GM23338 (cell line): ENCODE measurements at regions not wholly inside any gene's neighbourhood (a gene's known extent, or its start where the extent isn't known, plus 50 kb on each side); places are given as distances from the start of the nearest gene placed in this dataset.

ENCODE experiments used
- ATAC-seq: fragments of 200-7000 bp; cut with Tn5 transposase; 3 replicates; pipeline ENCODE4 v1.9.1; 2020
- DNase-seq: peaks from one replicate; pipeline ENCODE4 v3.0.0-alpha.2; 2015; ENCODE audit warnings: low spot score
- H2AFZ ChIP-seq: fragments of 200-600 bp; sonication (generic); 2 replicates; pipeline ENCODE4 v1.8.0; 2016; ENCODE audit warnings: antibody characterized with exemption, mild to moderate bottlenecking, moderate library complexity
- H3F3A ChIP-seq: fragments of 200-600 bp; sonication (generic); replicated peaks from 2 replicates; pipeline ENCODE4 v1.8.0; 2017; ENCODE audit warnings: antibody characterized with exemption, mixed run types, low read depth
- H3K27ac ChIP-seq: fragments of 200-600 bp; sonication (generic); 2 replicates; pipeline ENCODE4 v1.6.1; 2016; ENCODE audit warnings: low read depth
- H3K27me3 ChIP-seq: fragments of 200-600 bp; sonication (generic); 2 replicates; pipeline ENCODE4 v1.8.0; 2016; ENCODE audit warnings: mild to moderate bottlenecking, mixed run types, moderate library complexity; ENCODE audit not compliant: insufficient read depth
- H3K36me3 ChIP-seq: fragments of 200-600 bp; sonication (generic); 2 replicates; pipeline ENCODE4 v1.8.0; 2016; ENCODE audit warnings: mild to moderate bottlenecking; ENCODE audit not compliant: insufficient read depth
- H3K4me1 ChIP-seq: fragments of 200-600 bp; sonication (generic); 2 replicates; pipeline ENCODE4 v1.8.0; 2016; ENCODE audit warnings: mild to moderate bottlenecking, moderate library complexity; ENCODE audit not compliant: insufficient read depth
- H3K4me2 ChIP-seq: fragments of 200-600 bp; sonication (generic); 2 replicates; pipeline ENCODE4 v1.7.1; 2017; ENCODE audit warnings: mixed run types
- H3K4me3 ChIP-seq: fragments of 200-600 bp; sonication (generic); 2 replicates; pipeline ENCODE4 v1.6.1; 2016; ENCODE audit warnings: mixed run types
- H3K79me2 ChIP-seq: fragments of 200-600 bp; sonication (generic); replicated peaks from 2 replicates; pipeline ENCODE4 v1.8.0; 2017; ENCODE audit warnings: mild to moderate bottlenecking; ENCODE audit not compliant: insufficient read depth
- H3K9me2 ChIP-seq: fragments of 200-600 bp; sonication (generic); 2 replicates; pipeline ENCODE4 v1.8.0; 2017; ENCODE audit not compliant: insufficient read depth
- H4K20me1 ChIP-seq: fragments of 200-600 bp; sonication (generic); replicated peaks from 2 replicates; pipeline ENCODE4 v1.8.0; 2017; ENCODE audit warnings: mild to moderate bottlenecking; ENCODE audit not compliant: insufficient read depth
- H3K27ac Mint-ChIP-seq: 2 replicates; pipeline ENCODE4 v1.8.0; 2020; ENCODE audit warnings: inconsistent platforms, mild to moderate bottlenecking, moderate library complexity, mixed read lengths
- H3K27me3 Mint-ChIP-seq: 3 replicates; pipeline ENCODE4 v1.8.0; 2022; ENCODE audit warnings: low read depth, mild to moderate bottlenecking, moderate library complexity, mixed read lengths, inconsistent platforms; ENCODE audit not compliant: insufficient read depth, poor library complexity
- H3K36me3 Mint-ChIP-seq: 3 replicates; pipeline ENCODE4 v1.8.0; 2021; ENCODE audit warnings: low read depth, mild to moderate bottlenecking, inconsistent platforms, moderate library complexity, mixed read lengths
- H3K4me1 Mint-ChIP-seq: 3 replicates; pipeline ENCODE4 v1.8.0; 2020; ENCODE audit warnings: mild to moderate bottlenecking, inconsistent platforms, mixed read lengths
- H3K4me3 Mint-ChIP-seq: 3 replicates; pipeline ENCODE4 v1.8.0; 2021; ENCODE audit warnings: moderate library complexity, mild to moderate bottlenecking, inconsistent platforms, mixed read lengths
- H3K9me3 Mint-ChIP-seq: 3 replicates; pipeline ENCODE4 v1.8.0; 2020; ENCODE audit warnings: moderate library complexity, mild to moderate bottlenecking, inconsistent platforms, mixed read lengths
- EZH2 ChIP-seq: fragments of 200-600 bp; sonication (generic); IDR thresholded peaks from one replicate; pipeline ENCODE4 v1.8.0; 2017; ENCODE audit warnings: antibody characterized with exemption, mild to moderate bottlenecking, low read depth; ENCODE audit not compliant: unreplicated experiment
- JUNB ChIP-seq: IDR thresholded peaks from one replicate; pipeline ENCODE4 v1.6.1; 2016; ENCODE audit warnings: antibody characterized with exemption; ENCODE audit not compliant: unreplicated experiment
- NANOG ChIP-seq: IDR thresholded peaks from 2 replicates; pipeline ENCODE4 v1.6.1; 2016; ENCODE audit warnings: antibody characterized with exemption, borderline replicate concordance
- STAT1 ChIP-seq: IDR thresholded peaks from one replicate; pipeline ENCODE4 v1.6.1; 2016; ENCODE audit warnings: antibody characterized with exemption; ENCODE audit not compliant: unreplicated experiment
- ZNF462 ChIP-seq: fragments of 250-450 bp; sonication (Bioruptor Pico); IDR thresholded peaks from 2 replicates; pipeline ENCODE4 v1.5.0; 2020; ENCODE audit warnings: mild to moderate bottlenecking, moderate library complexity
- TF ChIP-seq, protein P1 (sequence below): IDR thresholded peaks from one replicate; pipeline ENCODE4 v1.6.1; 2018; ENCODE audit warnings: antibody characterized with exemption; ENCODE audit not compliant: unreplicated experiment
- TF ChIP-seq, protein P2 (sequence below): IDR thresholded peaks from 2 replicates; pipeline ENCODE4 v1.6.1; 2016; ENCODE audit warnings: antibody characterized with exemption
- TF ChIP-seq, protein P3 (sequence below), 2 experiments: fragments of 200-600 bp in 1 of 2; sonication (generic) in 1 of 2; conservative IDR thresholded peaks; 2 replicates each; pipeline versions ENCODE4 v1.5.1 to v1.6.1; 2016 to 2017; ENCODE audit warnings: antibody characterized with exemption in 2 of 2, low read depth in 2 of 2, mild to moderate bottlenecking in 2 of 2, moderate library complexity in 1 of 2

DNA sequence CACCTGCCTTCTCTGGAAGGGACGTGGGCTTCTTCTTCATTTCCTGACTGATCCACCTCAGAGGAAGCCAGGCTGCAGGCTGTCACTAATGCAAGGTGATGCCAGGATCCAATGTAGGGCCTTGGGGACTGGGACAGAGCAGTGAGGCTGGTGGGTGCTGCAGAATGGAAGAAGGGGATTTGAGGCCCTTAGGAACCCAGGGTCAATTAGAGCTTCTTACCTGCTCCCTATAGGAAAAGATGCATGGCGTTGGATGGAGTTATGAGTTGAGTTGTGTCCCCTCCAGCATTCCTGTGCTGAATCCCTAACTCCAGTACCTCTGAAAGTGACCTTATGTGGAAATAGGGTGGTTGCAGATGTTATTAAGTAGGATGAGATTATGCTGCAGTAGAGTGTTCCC, 190.4 kb downstream of the MIAT start:
- no peak for ATAC-seq
- Histone ChIP-seq H4K20me1 (no peaks in the 10 kb centered on the region), H2AFZ (no peak overlapping the region), H3K4me2 (no peak overlapping the region), H3K36me3 (no peaks in the 10 kb centered on the region), H3K9me2 (no peaks in the 10 kb centered on the region), H3K27me3 (no peaks in the 10 kb centered on the region), H3K27ac (no peak overlapping the region), H3K4me3 (no peak overlapping the region), H3K79me2 (no peaks in the 10 kb centered on the region), H3K4me1 (0 out of 2 replicates have a peak, but pooled peaks cover 5% of the 10 kb centered on the region), H3F3A (no peaks in the 10 kb centered on the region)
- Mint-ChIP-seq H3K4me3 (no peak overlapping the region), H3K27me3 (peaks cover 1% of the 10 kb centered on the region), H3K4me1 (peaks cover 7% of the 10 kb centered on the region; the same call in 2 of the 3 replicates), H3K36me3 (no peaks in the 10 kb centered on the region), H3K9me3 (no peaks in the 10 kb centered on the region), H3K27ac (no peak overlapping the region)
- TF ChIP-seq, protein P1, sequence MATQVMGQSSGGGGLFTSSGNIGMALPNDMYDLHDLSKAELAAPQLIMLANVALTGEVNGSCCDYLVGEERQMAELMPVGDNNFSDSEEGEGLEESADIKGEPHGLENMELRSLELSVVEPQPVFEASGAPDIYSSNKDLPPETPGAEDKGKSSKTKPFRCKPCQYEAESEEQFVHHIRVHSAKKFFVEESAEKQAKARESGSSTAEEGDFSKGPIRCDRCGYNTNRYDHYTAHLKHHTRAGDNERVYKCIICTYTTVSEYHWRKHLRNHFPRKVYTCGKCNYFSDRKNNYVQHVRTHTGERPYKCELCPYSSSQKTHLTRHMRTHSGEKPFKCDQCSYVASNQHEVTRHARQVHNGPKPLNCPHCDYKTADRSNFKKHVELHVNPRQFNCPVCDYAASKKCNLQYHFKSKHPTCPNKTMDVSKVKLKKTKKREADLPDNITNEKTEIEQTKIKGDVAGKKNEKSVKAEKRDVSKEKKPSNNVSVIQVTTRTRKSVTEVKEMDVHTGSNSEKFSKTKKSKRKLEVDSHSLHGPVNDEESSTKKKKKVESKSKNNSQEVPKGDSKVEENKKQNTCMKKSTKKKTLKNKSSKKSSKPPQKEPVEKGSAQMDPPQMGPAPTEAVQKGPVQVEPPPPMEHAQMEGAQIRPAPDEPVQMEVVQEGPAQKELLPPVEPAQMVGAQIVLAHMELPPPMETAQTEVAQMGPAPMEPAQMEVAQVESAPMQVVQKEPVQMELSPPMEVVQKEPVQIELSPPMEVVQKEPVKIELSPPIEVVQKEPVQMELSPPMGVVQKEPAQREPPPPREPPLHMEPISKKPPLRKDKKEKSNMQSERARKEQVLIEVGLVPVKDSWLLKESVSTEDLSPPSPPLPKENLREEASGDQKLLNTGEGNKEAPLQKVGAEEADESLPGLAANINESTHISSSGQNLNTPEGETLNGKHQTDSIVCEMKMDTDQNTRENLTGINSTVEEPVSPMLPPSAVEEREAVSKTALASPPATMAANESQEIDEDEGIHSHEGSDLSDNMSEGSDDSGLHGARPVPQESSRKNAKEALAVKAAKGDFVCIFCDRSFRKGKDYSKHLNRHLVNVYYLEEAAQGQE, result no peak
- DNase-seq, result no peak

DNA sequence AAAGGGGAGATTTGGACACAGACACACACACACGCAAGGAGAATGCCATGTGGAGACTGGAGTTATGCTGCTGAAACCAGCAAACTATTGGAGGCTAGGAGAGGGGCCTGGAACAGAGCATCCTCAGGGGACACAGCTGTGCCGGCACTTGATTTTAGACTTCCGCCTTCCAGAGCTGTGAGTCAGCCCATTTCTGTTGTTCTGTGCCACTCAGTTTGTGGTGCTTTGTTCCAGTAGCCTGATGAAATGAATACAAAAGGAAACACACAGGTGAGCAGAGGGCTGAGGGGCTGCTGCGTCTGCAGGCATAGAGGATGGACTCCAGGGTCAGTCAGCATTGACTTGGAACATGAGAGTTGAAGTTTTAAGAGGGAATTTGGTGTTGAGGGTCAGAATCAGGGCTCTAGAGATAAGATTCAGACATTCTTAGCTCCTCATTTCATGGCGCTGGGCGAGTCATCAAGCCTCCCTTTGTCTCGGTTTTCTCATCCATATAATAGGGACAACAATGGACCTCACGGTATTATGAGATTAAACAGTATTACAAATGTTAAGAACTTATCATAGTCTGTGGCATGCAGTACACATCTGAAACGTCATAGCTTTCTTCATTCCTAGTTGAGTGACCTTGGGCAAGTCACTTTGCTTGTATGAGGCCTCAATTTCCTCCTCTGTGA, 191.0 kb downstream of the MIAT start:
- H4K20me1 ChIP-seq, result no peaks in the 10 kb centered on the region
- H3F3A ChIP-seq, result no peaks in the 10 kb centered on the region
- H3K9me3 Mint-ChIP-seq, result no peaks in the 10 kb centered on the region
- DNase-seq (no peak), ATAC-seq (no peak)
- peaks cover 7% of the 10 kb centered on the region; the same call in 2 of the 3 replicates for H3K4me1 Mint-ChIP-seq
- H3K27ac ChIP-seq, result no peak overlapping the region
- no peaks in the 10 kb centered on the region for H3K36me3 ChIP-seq
- no peak overlapping the region for H3K4me3 ChIP-seq
- H3K27ac Mint-ChIP-seq, result no peak overlapping the region
- H3K4me1 ChIP-seq, result 0 out of 2 replicates have a peak, but pooled peaks cover 5% of the 10 kb centered on the region
- peaks cover 1% of the 10 kb centered on the region for H3K27me3 Mint-ChIP-seq
- H3K79me2 ChIP-seq, result no peaks in the 10 kb centered on the region
- H3K27me3 ChIP-seq, result no peaks in the 10 kb centered on the region
- no peaks in the 10 kb centered on the region for H3K9me2 ChIP-seq
- H3K36me3 Mint-ChIP-seq, result no peaks in the 10 kb centered on the region
- H2AFZ ChIP-seq, result no peak overlapping the region; the same call in 1 of the 2 replicates
- TF ChIP-seq JUNB (no peak), EZH2 (no peak), NANOG (no peak), ZNF462 (no peak), STAT1 (no peak)
- TF ChIP-seq, protein P2, sequence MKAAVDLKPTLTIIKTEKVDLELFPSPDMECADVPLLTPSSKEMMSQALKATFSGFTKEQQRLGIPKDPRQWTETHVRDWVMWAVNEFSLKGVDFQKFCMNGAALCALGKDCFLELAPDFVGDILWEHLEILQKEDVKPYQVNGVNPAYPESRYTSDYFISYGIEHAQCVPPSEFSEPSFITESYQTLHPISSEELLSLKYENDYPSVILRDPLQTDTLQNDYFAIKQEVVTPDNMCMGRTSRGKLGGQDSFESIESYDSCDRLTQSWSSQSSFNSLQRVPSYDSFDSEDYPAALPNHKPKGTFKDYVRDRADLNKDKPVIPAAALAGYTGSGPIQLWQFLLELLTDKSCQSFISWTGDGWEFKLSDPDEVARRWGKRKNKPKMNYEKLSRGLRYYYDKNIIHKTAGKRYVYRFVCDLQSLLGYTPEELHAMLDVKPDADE, result no peak
- TF ChIP-seq, protein P3, sequence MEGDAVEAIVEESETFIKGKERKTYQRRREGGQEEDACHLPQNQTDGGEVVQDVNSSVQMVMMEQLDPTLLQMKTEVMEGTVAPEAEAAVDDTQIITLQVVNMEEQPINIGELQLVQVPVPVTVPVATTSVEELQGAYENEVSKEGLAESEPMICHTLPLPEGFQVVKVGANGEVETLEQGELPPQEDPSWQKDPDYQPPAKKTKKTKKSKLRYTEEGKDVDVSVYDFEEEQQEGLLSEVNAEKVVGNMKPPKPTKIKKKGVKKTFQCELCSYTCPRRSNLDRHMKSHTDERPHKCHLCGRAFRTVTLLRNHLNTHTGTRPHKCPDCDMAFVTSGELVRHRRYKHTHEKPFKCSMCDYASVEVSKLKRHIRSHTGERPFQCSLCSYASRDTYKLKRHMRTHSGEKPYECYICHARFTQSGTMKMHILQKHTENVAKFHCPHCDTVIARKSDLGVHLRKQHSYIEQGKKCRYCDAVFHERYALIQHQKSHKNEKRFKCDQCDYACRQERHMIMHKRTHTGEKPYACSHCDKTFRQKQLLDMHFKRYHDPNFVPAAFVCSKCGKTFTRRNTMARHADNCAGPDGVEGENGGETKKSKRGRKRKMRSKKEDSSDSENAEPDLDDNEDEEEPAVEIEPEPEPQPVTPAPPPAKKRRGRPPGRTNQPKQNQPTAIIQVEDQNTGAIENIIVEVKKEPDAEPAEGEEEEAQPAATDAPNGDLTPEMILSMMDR (conservative IDR thresholded peaks at IDR 0.05; ENCODE audit: low read depth in 2 of 2), result no peak
- no peak overlapping the region for H3K4me3 Mint-ChIP-seq
- no peak overlapping the region for H3K4me2 ChIP-seq
